ENCODE measurements at regions not wholly inside any gene's neighbourhood (a gene's known extent, or its start where the extent isn't known, plus 50 kb on each side); places are given as distances from the start of the nearest gene placed in this dataset.

DNA sequence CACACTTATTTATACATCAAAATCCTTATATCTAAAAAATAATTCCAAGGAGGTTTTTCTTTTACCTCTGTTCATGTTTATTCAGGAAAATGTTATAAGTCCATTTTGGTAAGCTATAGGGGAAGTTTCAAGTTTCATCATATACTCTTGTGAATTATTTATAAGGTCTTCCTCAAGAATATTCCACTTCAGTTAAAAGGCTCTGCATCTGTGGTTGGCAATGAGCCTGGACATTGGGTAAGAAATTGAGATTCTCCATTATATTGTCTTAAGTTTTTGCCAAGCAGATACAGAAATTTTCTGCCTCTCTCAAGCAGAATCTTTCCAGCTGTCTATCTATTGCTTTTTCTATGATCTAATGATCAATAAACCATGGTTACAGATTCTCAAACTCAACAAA is 641.9 kb downstream of the NLGN4X start:
- TF ChIP-seq FOS (IDR thresholded peaks at IDR 0.05; ENCODE audit: low read depth, low read length) (no peak), POLR2A (IDR thresholded peaks at IDR 0.05; ENCODE audit: low read depth, low read length) (no peak), MAFK (IDR thresholded peaks at IDR 0.05; ENCODE audit: low read depth, low read length) (no peak), RAD21 (IDR thresholded peaks at IDR 0.05; ENCODE audit: low read length) (no peak), MXI1 (IDR thresholded peaks at IDR 0.05; ENCODE audit: borderline replicate concordance, low read depth, low read length) (no peak), SMC3 (IDR thresholded peaks at IDR 0.05; ENCODE audit: low read depth, low read length) (no peak), CEBPB (IDR thresholded peaks at IDR 0.05; ENCODE audit: low read depth, low read length) (no peak), MAZ (IDR thresholded peaks at IDR 0.05; ENCODE audit: borderline replicate concordance, low read depth, low read length) (no peak)
- TF ChIP-seq, protein P1, sequence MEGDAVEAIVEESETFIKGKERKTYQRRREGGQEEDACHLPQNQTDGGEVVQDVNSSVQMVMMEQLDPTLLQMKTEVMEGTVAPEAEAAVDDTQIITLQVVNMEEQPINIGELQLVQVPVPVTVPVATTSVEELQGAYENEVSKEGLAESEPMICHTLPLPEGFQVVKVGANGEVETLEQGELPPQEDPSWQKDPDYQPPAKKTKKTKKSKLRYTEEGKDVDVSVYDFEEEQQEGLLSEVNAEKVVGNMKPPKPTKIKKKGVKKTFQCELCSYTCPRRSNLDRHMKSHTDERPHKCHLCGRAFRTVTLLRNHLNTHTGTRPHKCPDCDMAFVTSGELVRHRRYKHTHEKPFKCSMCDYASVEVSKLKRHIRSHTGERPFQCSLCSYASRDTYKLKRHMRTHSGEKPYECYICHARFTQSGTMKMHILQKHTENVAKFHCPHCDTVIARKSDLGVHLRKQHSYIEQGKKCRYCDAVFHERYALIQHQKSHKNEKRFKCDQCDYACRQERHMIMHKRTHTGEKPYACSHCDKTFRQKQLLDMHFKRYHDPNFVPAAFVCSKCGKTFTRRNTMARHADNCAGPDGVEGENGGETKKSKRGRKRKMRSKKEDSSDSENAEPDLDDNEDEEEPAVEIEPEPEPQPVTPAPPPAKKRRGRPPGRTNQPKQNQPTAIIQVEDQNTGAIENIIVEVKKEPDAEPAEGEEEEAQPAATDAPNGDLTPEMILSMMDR (conservative IDR thresholded peaks at IDR 0.05; ENCODE audit: low read depth, low read length): no peak
- TF ChIP-seq, protein P2, sequence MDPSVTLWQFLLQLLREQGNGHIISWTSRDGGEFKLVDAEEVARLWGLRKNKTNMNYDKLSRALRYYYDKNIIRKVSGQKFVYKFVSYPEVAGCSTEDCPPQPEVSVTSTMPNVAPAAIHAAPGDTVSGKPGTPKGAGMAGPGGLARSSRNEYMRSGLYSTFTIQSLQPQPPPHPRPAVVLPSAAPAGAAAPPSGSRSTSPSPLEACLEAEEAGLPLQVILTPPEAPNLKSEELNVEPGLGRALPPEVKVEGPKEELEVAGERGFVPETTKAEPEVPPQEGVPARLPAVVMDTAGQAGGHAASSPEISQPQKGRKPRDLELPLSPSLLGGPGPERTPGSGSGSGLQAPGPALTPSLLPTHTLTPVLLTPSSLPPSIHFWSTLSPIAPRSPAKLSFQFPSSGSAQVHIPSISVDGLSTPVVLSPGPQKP (IDR thresholded peaks at IDR 0.05; ENCODE audit: borderline replicate concordance, low read depth, low read length): no peak
- TF ChIP-seq, protein P3, sequence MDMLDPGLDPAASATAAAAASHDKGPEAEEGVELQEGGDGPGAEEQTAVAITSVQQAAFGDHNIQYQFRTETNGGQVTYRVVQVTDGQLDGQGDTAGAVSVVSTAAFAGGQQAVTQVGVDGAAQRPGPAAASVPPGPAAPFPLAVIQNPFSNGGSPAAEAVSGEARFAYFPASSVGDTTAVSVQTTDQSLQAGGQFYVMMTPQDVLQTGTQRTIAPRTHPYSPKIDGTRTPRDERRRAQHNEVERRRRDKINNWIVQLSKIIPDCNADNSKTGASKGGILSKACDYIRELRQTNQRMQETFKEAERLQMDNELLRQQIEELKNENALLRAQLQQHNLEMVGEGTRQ (IDR thresholded peaks at IDR 0.05; ENCODE audit: low read depth, low read length): no peak

Measured in IMR-90 (cell line).